ENCODE measurements at regions not wholly inside any gene's neighbourhood (a gene's known extent, or its start where the extent isn't known, plus 50 kb on each side); places are given as distances from the start of the nearest gene placed in this dataset.

DNA sequence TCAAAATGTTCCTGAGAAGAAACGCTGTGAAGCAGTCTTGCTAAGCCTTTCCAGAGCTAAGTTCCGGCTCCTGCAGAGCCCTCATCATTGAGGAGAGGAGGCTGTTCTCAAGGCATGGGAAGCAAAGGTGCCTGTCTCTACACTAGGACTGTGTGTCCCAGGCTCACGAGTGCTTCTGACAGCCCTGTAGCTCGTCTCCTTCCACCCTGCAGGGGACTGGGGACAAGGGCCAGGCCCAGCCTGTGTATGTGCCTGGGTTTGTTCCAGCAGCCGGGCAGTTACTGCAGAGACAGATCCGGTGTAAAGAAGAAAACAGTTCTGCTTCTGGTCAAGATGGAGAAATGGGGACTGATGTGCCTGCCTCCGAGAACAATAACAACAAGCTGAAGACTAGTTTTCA lies 156.0 kb downstream of the ENGASE start:
- Histone ChIP-seq H3K36me3 (no peaks in the 10 kb centered on the region), H3K4me3 (no peak overlapping the region), H3K4me1 (no peaks in the 10 kb centered on the region), H3K9me3 (no peaks in the 10 kb centered on the region), H3K27ac (no peak overlapping the region), H3K27me3 (no peaks in the 10 kb centered on the region), H3K9ac (ENCODE audit: low read depth in 2 of 2, low read length in 2 of 2) (no peak overlapping the region)
- no peak for DNase-seq
- TF ChIP-seq, protein P1, sequence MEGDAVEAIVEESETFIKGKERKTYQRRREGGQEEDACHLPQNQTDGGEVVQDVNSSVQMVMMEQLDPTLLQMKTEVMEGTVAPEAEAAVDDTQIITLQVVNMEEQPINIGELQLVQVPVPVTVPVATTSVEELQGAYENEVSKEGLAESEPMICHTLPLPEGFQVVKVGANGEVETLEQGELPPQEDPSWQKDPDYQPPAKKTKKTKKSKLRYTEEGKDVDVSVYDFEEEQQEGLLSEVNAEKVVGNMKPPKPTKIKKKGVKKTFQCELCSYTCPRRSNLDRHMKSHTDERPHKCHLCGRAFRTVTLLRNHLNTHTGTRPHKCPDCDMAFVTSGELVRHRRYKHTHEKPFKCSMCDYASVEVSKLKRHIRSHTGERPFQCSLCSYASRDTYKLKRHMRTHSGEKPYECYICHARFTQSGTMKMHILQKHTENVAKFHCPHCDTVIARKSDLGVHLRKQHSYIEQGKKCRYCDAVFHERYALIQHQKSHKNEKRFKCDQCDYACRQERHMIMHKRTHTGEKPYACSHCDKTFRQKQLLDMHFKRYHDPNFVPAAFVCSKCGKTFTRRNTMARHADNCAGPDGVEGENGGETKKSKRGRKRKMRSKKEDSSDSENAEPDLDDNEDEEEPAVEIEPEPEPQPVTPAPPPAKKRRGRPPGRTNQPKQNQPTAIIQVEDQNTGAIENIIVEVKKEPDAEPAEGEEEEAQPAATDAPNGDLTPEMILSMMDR (IDR thresholded peaks at IDR 0.05): no peak
- intact Hi-C loops (cut with DNase I): no loop called here

DNA sequence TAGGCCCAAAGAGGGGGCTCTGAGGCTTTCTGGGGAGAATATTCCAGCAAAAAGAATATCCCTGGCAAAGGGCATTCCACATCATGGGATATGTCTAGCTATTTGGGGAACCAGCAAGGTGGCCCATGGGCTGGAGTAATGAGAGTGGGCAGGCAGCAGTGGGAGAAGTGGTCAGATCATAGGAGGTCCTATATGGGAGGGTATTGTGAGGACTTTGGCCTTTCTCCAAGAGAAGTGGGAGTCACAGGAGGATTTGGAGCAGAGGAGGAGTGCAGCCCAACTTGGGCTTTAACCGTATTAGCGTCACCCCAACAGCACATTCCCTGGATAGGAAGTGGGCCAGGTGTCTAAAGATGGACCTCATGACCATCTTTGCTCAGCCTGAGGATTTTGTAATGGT lies 151.4 kb downstream of the ENGASE start:
- H3K4me1 ChIP-seq: no peaks in the 10 kb centered on the region
- intact Hi-C loops (cut with DNase I): no loop called here
- no peak for DNase-seq
- H3K27ac ChIP-seq: no peak overlapping the region
- TF ChIP-seq, protein P1 (IDR thresholded peaks at IDR 0.05): no peak
- no peak overlapping the region for H3K4me3 ChIP-seq
- H3K36me3 ChIP-seq: no peaks in the 10 kb centered on the region
- no peak overlapping the region for H3K9ac ChIP-seq (ENCODE audit: low read depth in 2 of 2, low read length in 2 of 2)
- H3K9me3 ChIP-seq: no peaks in the 10 kb centered on the region
- peaks cover 8% of the 10 kb centered on the region for H3K27me3 ChIP-seq

DNA sequence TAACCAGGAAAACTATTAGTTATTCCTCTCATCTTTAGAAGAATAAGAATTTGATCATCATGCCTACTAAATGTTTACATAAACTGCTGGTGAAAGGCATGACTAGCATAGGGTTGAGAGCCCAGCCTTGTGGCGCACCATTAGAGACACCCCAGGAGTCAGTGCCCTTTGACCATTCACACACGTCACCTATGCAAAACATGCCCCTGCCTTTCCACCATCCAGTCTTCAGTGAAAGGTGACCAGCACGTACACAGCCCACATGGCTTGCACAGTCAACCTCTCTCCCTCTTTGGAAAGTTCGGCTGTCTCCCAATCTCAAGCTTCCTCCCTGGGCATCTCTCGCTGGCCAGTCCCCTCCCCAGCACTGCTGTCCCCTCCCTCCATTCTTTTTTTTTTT lies 150.3 kb downstream of the ENGASE start:
- no peak overlapping the region for H3K4me3 ChIP-seq
- no peaks in the 10 kb centered on the region for H3K9me3 ChIP-seq
- H3K9ac ChIP-seq (ENCODE audit: low read depth in 2 of 2, low read length in 2 of 2): no peak overlapping the region
- H3K27me3 ChIP-seq: peaks cover 15% of the 10 kb centered on the region
- TF ChIP-seq, protein P1 (IDR thresholded peaks at IDR 0.05): no peak
- no peaks in the 10 kb centered on the region for H3K36me3 ChIP-seq
- intact Hi-C loops (cut with DNase I): no loop called here
- no peak for DNase-seq
- no peaks in the 10 kb centered on the region for H3K4me1 ChIP-seq
- H3K27ac ChIP-seq: no peak overlapping the region

DNA sequence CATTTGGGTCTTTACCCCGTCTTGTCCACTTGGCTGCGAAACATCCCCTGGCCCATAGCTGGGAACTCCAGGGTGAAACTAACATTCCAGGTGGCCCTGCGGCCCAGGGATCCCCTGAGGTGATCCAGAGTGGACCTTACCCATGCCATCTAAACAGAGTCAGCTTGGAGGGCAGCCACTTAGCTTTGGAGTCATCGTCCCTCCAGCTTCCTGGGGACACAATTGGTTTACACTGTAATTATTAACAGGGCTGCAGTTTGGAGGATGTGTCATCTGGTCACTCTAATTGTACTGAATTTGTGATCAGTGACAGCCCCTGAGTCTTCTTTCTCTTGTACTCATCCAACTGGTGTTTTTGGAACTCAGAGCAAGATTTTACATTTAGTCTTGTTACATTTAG lies 149.9 kb downstream of the ENGASE start:
- H3K27me3 ChIP-seq: peaks cover 16% of the 10 kb centered on the region
- H3K9ac ChIP-seq (ENCODE audit: low read depth in 2 of 2, low read length in 2 of 2): no peak overlapping the region
- TF ChIP-seq, protein P1 (IDR thresholded peaks at IDR 0.05): no peak
- intact Hi-C loops (cut with DNase I): no loop called here
- H3K4me1 ChIP-seq: no peaks in the 10 kb centered on the region
- no peak overlapping the region for H3K27ac ChIP-seq
- H3K4me3 ChIP-seq: no peak overlapping the region
- DNase-seq: no peak
- no peaks in the 10 kb centered on the region for H3K9me3 ChIP-seq
- H3K36me3 ChIP-seq: no peaks in the 10 kb centered on the region

DNA sequence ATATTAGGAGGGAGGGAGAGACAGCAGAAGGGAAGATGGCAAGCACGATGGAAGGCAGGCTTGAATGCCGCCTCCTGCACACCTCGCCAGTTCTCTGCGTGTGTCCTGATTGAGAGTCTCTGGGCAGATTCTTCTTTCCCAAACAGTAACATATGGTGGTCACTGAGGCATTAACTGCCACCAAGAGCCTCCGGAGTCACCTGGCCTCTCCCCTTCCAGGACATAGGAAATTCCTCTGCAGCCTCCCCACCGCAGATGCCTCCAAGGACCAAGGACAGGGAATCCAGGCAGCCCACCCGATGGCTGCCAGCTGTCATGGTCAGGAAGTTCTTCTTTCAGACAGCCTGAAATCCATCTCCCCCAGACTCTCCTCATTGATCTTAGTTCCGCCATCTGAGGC lies 149.3 kb downstream of the ENGASE start:
- no peak overlapping the region for H3K4me3 ChIP-seq
- H3K4me1 ChIP-seq: no peaks in the 10 kb centered on the region
- no peaks in the 10 kb centered on the region for H3K36me3 ChIP-seq
- H3K9ac ChIP-seq (ENCODE audit: low read depth in 2 of 2, low read length in 2 of 2): no peak overlapping the region
- H3K9me3 ChIP-seq: no peaks in the 10 kb centered on the region
- DNase-seq: no peak
- intact Hi-C loops (cut with DNase I): no loop called here
- H3K27me3 ChIP-seq: peaks cover 17% of the 10 kb centered on the region
- no peak overlapping the region for H3K27ac ChIP-seq
- TF ChIP-seq, protein P1 (IDR thresholded peaks at IDR 0.05): no peak

DNA sequence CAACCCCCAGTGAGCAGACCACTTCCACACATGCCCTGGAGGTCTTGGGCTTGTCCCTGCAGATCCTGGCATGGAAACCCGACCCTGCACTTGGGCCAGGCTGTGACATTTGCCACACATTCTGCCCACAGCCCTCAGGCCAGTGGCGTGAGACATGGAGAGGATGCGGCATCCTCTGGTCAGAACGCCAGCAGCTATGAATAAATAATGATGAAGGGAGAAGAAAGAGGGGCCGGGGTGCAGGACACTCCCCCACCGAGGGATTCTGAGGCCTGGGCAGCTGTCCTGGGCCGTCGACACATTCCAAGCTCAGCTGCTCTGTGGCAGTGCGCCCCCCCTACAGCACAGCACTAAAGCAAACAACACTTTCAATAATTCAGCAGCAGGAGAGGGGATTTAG lies 148.8 kb downstream of the ENGASE start:
- DNase-seq: no peak
- Histone ChIP-seq H3K4me3 (no peak overlapping the region), H3K36me3 (no peaks in the 10 kb centered on the region), H3K9me3 (no peaks in the 10 kb centered on the region), H3K27ac (no peak overlapping the region), H3K4me1 (no peaks in the 10 kb centered on the region), H3K27me3 (peaks cover 18% of the 10 kb centered on the region), H3K9ac (ENCODE audit: low read depth in 2 of 2, low read length in 2 of 2) (no peak overlapping the region)
- TF ChIP-seq, protein P1 (IDR thresholded peaks at IDR 0.05): no peak
- intact Hi-C loops (cut with DNase I): no loop called here
